Jurkat, Clone E6-1 (cell line): ENCODE measurements at regions not wholly inside any gene's neighbourhood (a gene's known extent, or its start where the extent isn't known, plus 50 kb on each side); places are given as distances from the start of the nearest gene placed in this dataset.
A peak's percentile ranks its signal among the peaks of the same experiment; 100 is the strongest.

ENCODE experiments used
- DNase-seq: peaks from one replicate; pipeline ENCODE4 v3.0.0-alpha.2; 2011; ENCODE audit warnings: low read depth, low spot score
- H3K4me3 ChIP-seq: 2 replicates; pipeline ENCODE4 v1.5.1; 2011; ENCODE audit warnings: mild to moderate bottlenecking, low read length, control low read depth, moderate library complexity

DNA sequence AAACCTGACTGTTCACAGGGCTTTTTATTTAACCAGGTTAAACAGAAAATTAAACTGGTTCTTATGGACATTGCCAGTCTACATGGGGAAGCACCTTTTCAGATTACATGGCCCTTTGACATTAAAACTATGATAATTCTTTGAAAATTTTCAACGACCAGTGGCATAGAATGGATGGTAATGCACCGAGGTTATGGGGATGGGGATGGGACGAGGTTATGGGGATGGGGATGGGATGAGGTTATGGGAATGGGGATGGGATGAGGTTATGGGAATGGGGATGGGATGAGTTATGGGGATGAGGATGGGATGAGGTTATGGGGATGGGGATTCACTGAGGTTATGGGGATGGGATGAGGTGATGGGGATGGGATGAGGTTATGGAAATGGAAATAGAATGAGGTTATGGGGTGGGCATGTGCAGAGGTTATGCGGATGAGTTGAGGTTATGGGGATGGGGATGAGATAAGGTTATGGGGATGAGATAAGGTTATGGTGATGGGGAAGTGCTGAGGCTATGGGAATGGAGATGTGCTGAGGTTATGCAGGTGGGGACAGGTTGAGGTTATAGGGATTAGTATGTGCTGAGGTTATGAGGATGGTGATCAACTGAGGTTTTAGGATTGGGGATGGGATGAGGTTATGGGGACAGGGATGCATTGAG is 541.9 kb downstream of the CDH26 start:
- H3K4me3 ChIP-seq = no peak overlapping the region
- no peak for DNase-seq

DNA sequence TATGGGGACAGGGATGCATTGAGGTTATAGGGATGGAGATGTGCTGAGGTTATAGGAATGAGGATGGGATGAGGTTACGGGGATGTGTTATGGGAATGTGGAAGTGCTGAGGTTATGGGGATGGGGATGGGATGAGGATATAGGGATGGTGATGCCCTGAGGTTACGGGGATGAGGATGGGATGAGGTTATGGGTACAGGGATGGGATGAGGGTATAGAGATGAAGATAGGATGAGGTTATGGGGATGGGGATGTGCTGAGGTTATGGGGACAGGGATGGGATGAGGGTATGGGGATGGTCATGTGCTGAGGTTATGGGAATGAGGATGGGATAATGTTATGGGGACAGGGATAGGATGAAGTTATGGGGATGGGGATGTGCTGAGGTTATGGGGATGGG is 542.8 kb downstream of the CDH26 start:
- no peak for DNase-seq
- no peak overlapping the region for H3K4me3 ChIP-seq

DNA sequence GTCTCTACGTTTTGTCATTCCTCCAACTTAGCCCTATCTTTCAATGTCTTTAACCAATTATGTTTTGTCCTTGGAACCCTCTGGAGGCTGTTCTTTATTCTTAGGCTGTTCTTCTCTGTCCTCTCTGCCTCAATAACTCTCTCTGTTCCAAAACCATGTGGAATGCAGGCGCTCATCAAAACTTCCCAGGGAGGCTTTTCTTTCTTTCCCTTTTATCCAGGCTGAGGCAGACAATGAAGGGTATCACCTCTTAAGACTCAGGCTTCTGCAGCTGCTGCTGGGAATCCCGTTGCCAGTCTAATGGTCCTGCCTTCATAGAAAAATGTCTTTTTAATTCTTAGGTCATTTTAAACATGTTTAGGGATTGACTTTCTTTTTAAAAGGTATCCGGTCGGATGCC is 544.7 kb downstream of the CDH26 start:
- no peak for DNase-seq
- no peak overlapping the region for H3K4me3 ChIP-seq

DNA sequence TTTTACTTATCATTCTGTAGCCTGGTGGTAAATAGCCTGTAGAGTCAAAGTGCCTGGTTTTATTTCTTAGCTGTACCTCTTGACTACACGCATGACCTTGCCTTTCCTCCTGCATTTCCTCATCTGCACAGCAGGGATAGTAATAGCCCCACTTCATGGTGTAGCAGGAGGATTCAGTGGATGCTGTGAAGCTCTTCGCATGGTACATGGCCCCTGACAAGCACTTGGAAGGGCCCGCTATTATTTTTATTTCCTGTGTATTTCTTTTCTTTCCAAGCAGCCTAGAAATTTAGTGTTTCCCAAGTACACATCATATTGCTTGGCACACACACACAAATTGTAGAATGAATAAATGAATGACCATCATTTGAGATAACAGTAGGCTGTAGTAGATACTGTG is 547.2 kb downstream of the CDH26 start:
- no peak overlapping the region for H3K4me3 ChIP-seq
- no peak for DNase-seq

DNA sequence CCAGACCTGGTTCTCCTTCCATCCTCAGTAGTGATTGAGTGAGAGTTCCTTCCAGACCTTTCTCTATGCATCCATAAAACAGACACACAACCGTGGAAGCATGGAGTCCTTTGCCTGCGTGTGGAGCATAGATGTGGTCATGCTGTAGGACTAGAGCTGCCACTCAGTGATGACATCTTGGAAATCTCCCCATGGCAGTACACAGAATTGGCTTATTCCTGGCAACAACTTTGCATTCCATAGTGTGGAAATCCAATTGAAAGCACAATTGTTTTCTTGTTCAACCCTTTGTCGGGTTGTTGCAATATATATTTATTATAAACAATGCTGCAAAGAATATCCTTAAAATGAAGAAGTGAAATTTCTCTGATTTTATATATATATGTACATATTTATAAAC is 547.8 kb downstream of the CDH26 start:
- H3K4me3 ChIP-seq = no peak overlapping the region
- no peak for DNase-seq

DNA sequence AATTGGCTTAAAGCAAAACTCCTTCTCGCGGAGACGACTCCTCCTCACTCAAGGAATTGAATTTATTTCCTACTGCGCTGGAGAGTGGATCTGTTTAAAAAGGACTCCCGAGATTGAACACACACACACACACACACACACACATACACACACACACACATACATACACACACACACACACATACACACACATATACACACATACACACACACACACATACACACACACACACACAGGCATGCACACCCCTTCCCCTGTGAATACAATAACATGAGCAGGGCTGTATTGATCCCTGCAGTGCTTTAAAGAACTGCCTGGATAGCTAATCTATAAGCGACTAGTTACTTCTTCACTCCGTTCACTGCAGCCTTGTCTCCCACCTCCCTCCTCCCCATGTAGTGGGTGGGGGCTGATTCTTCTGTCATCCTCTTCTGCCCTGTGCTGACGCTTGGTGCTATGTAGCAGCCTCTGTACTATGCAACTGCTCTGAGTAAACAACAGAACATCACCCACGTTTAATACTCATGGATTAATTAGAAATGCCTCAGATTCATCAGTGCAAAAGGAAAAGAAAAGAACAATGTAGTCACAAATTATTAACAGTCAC is 549.0 kb downstream of the CDH26 start:
- DNase-seq = no peak
- no peak overlapping the region for H3K4me3 ChIP-seq

DNA sequence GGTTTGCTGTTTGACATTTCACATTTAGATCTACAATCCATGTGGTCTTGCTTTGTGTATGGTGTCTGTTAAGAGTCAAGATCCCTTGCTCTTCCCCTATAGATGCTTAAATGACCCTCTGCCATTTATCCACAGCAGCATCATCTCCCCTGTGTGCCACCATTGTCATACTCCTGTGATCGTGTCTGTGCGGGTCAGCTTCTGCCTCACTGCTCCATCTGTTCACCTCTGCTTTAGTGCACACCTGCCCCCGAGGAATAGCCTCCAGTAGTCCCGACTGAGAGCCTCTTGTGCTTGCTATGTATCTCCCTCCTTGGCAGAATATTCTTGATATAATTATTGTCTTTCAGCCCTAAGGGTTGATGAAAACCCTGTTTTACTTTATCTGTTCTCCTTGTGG is 551.2 kb downstream of the CDH26 start:
- H3K4me3 ChIP-seq = no peak overlapping the region
- no peak for DNase-seq

DNA sequence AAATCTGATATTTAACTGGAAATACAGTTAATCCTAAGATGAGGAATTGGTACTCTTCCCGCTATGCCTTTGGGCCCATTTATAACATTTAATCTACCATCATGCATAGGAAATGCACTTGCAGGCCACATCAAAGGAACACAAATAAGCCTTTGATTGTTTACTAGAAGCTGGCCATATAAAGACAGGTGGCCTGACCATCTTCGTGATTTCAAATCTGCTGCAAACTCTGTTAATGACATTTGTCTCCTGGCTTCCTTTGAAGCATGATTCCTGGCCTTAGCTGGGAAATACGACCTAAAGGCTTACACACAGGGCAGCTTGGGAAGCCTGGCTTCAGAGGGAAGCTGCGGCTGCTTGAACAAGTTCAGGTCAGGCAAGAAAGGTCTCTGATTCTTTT is 552.1 kb downstream of the CDH26 start:
- DNase-seq = no peak
- H3K4me3 ChIP-seq = no peak overlapping the region

DNA sequence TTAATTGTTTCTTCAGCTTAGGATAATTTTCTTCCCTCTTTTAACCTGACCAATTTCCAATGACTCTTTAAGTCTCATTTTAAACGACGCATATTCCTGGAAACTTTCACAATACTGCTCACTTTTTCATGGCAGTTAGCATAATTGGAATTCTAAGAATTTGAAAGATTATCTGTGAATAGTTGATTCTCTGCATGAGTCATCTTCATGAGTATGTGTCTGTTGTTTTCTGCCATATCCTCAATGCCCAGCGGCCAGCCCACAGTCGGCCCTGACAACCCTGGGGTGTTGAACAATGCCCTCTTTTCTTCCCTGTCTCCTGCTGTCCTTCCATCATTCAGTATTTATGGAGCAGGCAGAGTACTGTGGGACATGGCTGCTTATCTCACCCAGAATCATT is 554.2 kb downstream of the CDH26 start:
- no peak for DNase-seq
- H3K4me3 ChIP-seq = no peak overlapping the region

DNA sequence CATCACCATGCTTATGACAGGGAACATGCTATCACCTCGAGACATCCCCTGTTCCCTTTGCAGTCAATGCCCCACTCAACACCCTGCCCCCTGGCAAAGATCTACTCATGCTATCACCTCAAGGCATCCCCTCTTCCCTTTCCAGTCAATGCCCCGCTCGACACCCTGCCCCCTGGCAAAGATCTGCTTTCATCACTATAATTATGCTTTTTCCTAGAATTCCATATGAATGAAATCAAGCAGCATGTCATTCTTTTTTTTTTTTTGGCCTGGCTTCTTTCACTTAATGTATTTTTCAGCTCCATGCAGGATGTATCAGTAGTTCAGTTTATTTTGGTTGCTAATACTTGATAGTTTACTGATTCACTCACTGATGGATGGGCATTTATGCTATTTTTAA is 554.9 kb downstream of the CDH26 start:
- H3K4me3 ChIP-seq = no peak overlapping the region
- no peak for DNase-seq

DNA sequence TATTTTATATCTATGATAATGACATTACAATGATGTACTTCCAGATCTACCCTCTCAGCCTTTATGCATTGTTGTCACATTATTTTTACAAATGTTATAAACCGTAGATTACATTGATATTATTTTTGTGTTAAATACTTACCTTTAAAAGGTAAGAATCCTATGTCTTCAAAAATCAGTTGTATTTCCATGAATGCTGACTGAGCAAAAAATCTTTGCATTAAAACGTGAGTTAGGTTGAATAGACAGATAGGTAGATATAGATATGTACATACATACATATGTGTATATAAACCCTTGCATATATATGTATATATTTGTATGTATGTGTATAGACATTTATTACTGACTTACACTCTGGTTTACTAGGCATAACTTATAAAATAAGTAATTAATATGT is 558.2 kb downstream of the CDH26 start:
- DNase-seq = no peak
- H3K4me3 ChIP-seq = no peak overlapping the region

DNA sequence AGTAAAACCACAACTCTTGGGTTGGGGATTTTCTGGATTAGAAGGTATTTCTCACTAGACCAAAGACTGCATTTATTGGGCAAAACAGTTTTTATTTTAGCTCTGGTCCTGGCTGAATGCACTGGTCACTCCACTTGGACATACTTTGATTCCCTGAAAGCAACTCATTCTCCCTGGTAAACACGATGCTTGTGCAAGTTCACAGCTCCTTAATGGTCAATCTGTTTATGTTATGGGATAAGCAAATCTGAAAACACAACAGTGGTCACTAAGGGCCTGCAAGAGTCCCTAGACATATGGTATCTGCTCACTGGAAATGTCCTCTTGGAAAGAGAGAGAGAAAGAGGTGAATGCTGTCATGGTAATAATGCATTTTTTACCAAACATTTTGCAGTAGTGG is 559.8 kb downstream of the CDH26 start:
- no peak overlapping the region for H3K4me3 ChIP-seq
- no peak for DNase-seq

DNA sequence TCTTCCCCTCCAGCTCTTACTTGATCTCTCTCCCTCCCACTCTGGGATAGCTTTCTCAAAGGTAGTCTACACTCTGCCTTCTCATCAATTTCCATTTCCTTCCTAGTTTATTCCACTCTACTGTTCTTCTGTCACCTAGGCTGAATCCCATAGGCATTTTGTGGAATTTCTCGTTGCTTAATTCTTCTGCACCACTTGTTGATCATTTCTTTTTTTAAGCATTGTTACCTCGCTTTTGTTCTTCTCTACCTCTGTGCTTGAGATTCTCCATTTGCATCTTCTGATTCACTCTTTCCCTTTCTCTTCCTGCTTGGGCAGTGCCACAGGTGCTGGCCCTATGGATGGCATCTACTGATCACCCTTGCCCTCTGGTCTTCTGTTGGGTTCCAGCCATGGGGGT is 567.2 kb downstream of the CDH26 start:
- no peak for DNase-seq
- no peak overlapping the region for H3K4me3 ChIP-seq

DNA sequence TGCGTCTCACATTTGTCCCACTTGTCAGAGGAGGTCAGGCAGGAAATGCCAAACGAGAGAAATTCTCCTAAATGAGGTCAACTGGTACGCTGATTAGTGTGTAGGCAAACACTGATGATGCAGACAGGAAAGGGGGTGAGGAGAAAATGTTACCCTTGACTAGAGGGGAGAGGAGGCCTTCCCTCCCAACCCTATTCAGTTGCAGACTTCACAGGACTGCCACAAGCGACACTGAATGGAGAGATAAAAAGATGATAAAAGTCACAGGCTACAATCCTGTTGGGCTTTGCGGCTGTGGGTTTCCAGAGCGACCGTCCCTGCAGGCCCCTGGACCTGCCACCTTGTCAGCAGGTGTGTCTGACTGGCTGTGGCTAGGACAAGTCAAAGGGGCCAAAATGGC is 569.4 kb downstream of the CDH26 start:
- no peak overlapping the region for H3K4me3 ChIP-seq
- DNase-seq = peak; percentile 42

DNA sequence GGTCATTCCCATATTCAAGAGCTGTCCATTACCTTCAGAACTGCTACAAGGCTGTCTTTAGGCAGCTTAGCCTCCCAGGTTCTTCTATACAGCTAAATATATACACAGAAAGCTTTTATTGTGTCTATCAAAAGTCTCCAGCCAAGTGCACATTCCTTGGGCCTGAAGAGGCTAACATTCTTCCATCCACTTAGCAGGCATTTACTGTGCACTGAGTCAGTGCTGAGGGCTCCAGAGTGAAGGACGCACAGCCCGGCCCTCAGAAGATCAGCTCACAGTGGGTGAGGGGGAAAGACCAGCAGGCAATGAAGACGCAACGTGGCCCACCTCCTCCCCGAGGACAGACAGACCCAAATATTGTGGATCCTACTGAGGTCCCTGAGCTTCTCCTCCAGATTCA is 569.9 kb downstream of the CDH26 start:
- DNase-seq = no peak

DNA sequence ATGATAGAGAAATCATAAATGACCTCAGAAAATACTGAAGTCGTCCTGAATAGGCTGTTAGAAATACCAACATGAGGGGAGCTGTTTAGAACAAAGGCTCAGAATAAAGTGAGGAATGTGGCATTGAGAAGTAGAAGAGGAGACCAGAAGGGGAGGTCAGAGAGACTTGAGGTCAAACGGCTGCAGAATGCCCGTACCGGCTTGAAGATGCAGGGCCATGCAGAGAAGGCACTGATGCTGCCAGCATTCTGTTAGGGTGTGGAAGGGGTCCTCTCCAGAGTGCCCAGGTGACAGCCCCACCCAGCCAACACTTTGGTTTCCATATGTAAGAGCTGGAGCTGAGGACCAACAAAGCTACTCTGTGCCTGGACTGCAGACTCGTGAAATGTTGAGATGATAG is 570.9 kb downstream of the CDH26 start:
- H3K4me3 ChIP-seq = no peak overlapping the region
- DNase-seq = no peak

More for the DNA sequence above, 569.9 kb downstream of the CDH26 start:
- no peak overlapping the region for H3K4me3 ChIP-seq

DNA sequence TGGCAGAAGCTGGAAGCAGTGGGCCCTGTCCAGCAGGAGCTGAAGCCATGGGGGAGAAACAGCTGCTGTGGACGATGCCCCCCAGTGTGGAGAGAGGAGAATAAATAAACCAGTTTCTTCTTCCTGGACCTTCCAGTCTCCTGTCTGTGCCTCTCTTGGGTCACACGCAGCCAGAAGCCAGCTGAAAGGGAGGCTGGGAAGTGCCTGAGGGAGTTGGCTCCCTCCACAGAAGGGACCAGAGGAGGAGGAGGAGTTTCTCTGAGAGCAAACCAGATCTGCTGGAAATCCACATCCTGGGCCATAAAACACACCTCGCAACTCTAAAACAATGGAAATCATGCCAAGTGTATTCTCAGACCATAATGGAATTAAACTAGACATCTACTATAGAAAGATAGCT is 577.0 kb downstream of the CDH26 start:
- DNase-seq = no peak
- H3K4me3 ChIP-seq = no peak overlapping the region

DNA sequence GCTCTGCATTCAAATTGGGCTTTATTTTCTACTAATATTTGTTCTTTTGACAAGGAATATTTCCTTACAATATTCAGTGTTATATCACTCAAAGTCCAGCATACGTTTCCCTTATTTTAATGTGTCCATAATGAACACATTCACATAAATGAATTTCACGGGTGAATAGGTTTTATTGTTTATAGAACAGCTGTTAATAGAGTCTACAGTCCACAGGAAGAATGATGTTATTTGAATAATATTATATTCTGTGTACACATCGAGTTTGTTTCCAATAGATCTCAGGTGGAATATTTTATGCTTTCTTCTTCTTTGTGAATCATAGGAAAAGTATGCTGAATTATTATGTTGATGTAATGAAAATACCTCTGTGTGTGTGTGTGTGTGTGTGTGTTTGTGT is 582.4 kb downstream of the CDH26 start:
- H3K4me3 ChIP-seq = no peak overlapping the region
- DNase-seq = no peak

DNA sequence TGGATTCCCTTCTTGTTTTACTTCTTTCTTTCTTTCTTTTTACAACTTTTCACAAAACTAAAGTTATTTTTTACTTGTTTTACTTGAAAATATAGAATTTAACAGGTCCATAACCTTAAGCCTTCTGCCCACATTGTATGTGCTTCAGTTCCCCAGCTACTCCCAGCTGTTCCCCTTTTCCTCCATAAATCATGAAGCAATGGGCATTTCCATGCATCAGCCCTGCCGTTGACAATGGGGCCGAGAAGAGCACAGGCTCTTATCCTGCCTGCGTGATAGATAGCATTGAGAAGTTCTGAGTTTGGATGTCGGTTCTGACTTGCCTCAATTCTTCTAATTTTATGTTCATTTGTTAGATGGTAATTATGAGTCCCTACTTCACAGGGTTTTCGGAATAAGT is 583.8 kb downstream of the CDH26 start:
- no peak for DNase-seq

DNA sequence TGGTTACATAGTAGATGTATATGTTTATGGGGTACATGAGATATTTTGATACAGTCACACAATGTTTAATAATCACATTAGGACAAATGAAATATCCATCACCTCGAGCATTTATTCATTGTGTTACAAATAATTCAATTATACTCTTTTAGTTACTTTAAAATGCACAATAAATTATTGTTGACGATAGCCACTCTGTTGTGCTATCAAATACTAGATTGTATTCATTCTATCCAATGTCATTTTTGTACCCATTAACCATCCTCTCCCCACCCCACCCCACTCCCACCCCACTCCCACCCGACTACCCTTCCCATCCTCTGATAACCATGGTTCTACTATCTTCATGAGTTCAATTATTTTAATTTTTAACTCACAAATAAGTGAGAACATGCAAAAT is 585.4 kb downstream of the CDH26 start:
- DNase-seq = no peak

More for the DNA sequence above, 583.8 kb downstream of the CDH26 start:
- no peak overlapping the region for H3K4me3 ChIP-seq

DNA sequence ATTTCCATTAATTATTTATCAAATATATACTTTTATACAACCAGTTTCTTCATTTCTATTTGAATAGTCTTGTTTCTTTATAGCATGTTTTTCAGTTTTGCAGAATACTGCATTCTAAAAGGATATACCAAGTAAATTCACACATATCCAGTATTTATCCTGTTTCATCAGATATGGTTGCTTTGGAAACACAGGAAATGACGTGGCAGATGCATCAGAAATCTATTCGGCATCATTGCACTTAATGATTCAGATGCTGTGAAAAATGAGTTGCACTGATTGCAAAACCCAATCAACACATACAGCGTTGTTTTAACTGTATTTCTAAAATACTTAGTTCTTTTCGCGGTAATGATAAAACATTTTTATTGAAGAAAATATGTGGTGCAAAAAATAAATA is 594.9 kb downstream of the CDH26 start:
- DNase-seq = no peak

More for the DNA sequence above, 585.4 kb downstream of the CDH26 start:
- H3K4me3 ChIP-seq = no peak overlapping the region

More for the DNA sequence above, 594.9 kb downstream of the CDH26 start:
- H3K4me3 ChIP-seq = no peak overlapping the region
